CD4-positive, CD25-positive, alpha-beta regulatory T cell (primary cell): ENCODE measurements at regions not wholly inside any gene's neighbourhood (a gene's known extent, or its start where the extent isn't known, plus 50 kb on each side); places are given as distances from the start of the nearest gene placed in this dataset.
"Not testable (repeated sequence)": the region's sequence is repeated elsewhere in the genome, so short reads cannot be mapped to it uniquely, and the experiment has no call there.

ENCODE experiments used
- ATAC-seq, 2 donors: fragments of 150-1000 bp; cut with Tn5 transposase; one replicate each; pipeline ENCODE4 v1.10.0; 2021; ENCODE audit warnings: low read depth in 2 of 2, moderate number of reproducible peaks in 2 of 2, moderate library complexity in 1 of 2
- DNase-seq, 3 donors: peaks; one replicate each; pipeline versions ENCODE4 v3.0.0 to v3.0.0-alpha.2; 2012 to 2022; ENCODE audit warnings: mixed read lengths in 1 of 3
- H3K27ac ChIP-seq: one replicate; pipeline ENCODE4 v1.7.0; 2013; ENCODE audit warnings: mild to moderate bottlenecking, low read length; ENCODE audit not compliant: insufficient read depth, poor library complexity, severe bottlenecking
- H3K27me3 ChIP-seq: one replicate; pipeline ENCODE4 v1.7.0; 2013; ENCODE audit warnings: low read length; ENCODE audit not compliant: control insufficient read depth, insufficient read depth
- H3K36me3 ChIP-seq: one replicate; pipeline ENCODE4 v1.7.0; 2013; ENCODE audit warnings: mild to moderate bottlenecking, low read length, moderate library complexity; ENCODE audit not compliant: control insufficient read depth, insufficient read depth
- H3K4me1 ChIP-seq: 2 replicates; pipeline ENCODE4 v1.7.0; 2013; ENCODE audit warnings: mild to moderate bottlenecking, low read length; ENCODE audit not compliant: insufficient read depth, control insufficient read depth, poor library complexity, severe bottlenecking
- H3K4me3 ChIP-seq: one replicate; pipeline ENCODE4 v1.7.0; 2013; ENCODE audit warnings: low read depth, mild to moderate bottlenecking, low read length, moderate library complexity
- H3K9me3 ChIP-seq, 2 experiments: 1 replicate in 1 of 2; 2 replicates in 1 of 2; pipeline ENCODE4 v1.7.0; 2013; ENCODE audit warnings: low read length in 2 of 2, mild to moderate bottlenecking in 1 of 2, moderate library complexity in 1 of 2; ENCODE audit not compliant: control insufficient read depth in 2 of 2
- H3K27ac Mint-ChIP-seq, 3 donors: one replicate each; pipeline ENCODE4 v1.8.0; 2020 to 2022; ENCODE audit warnings: mild to moderate bottlenecking in 3 of 3, mixed read lengths in 3 of 3, moderate library complexity in 2 of 3
- H3K27me3 Mint-ChIP-seq: one replicate; pipeline ENCODE4 v1.8.0; 2022; ENCODE audit warnings: mild to moderate bottlenecking, mixed read lengths
- H3K36me3 Mint-ChIP-seq: one replicate; pipeline ENCODE4 v1.8.0; 2020; ENCODE audit warnings: mixed read lengths
- H3K4me1 Mint-ChIP-seq, 4 donors: one replicate each; pipeline ENCODE4 v1.8.0; 2020 to 2022; ENCODE audit warnings: mixed read lengths in 4 of 4, mild to moderate bottlenecking in 1 of 4
- H3K4me3 Mint-ChIP-seq, 4 donors: one replicate each; pipeline ENCODE4 v1.8.0; 2020 to 2022; ENCODE audit warnings: mild to moderate bottlenecking in 4 of 4, mixed read lengths in 4 of 4, moderate library complexity in 3 of 4
- H3K9me3 Mint-ChIP-seq, 7 donors: one replicate each; pipeline ENCODE4 v1.8.0; 2020 to 2022; ENCODE audit warnings: mixed read lengths in 7 of 7, mild to moderate bottlenecking in 3 of 7, moderate library complexity in 2 of 7

- Mint-ChIP-seq H3K9me3 (peaks cover 0 to 2% (median 0%) of the 10 kb centered on the region in 7 donors), H3K27ac (no peak overlapping the region), H3K36me3 (no peaks in the 10 kb centered on the region), H3K4me3 (no peak overlapping the region), H3K27me3 (no peaks in the 10 kb centered on the region), H3K4me1 (no peaks in the 10 kb centered on the region)
- Histone ChIP-seq H3K36me3 (no peaks in the 10 kb centered on the region), H3K27me3 (no peaks in the 10 kb centered on the region), H3K4me1 (no peaks in the 10 kb centered on the region), H3K9me3 (no peaks in the 10 kb centered on the region), H3K27ac (no peak overlapping the region), H3K4me3 (no peak overlapping the region)
- no peak for ATAC-seq
- DNase-seq, result no peak
Observed at GRCh38 chr2:15695582-15696330, 104.1 kb downstream of the DDX1 start.

- H3K36me3 ChIP-seq, H3K27me3 Mint-ChIP-seq, H3K4me1 Mint-ChIP-seq, H3K27me3 ChIP-seq, H3K4me3 Mint-ChIP-seq, DNase-seq, ATAC-seq, H3K9me3 ChIP-seq, H3K4me1 ChIP-seq, H3K36me3 Mint-ChIP-seq, H3K9me3 Mint-ChIP-seq, H3K4me3 ChIP-seq, H3K27ac ChIP-seq, H3K27ac Mint-ChIP-seq: not testable (repeated sequence)
Observed at GRCh38 chr2:15696606-15697170, 105.0 kb downstream of the DDX1 start.

- Histone ChIP-seq H3K9me3 (no peaks in the 10 kb centered on the region), H3K4me3 (no peak overlapping the region), H3K4me1 (no peaks in the 10 kb centered on the region), H3K36me3 (no peaks in the 10 kb centered on the region), H3K27me3 (no peaks in the 10 kb centered on the region), H3K27ac (no peak overlapping the region)
- Mint-ChIP-seq H3K27ac (no peak overlapping the region), H3K27me3 (no peaks in the 10 kb centered on the region), H3K4me1 (no peaks in the 10 kb centered on the region), H3K9me3 (peaks cover 0 to 2% (median 0%) of the 10 kb centered on the region in 7 donors), H3K4me3 (no peak overlapping the region), H3K36me3 (no peaks in the 10 kb centered on the region)
- ATAC-seq (no peak), DNase-seq (no peak)
Observed at GRCh38 chr2:15700131-15700530, 108.5 kb downstream of the DDX1 start.

GRCh38 chr2:15700599-15701340, 109.1 kb downstream of the DDX1 start:
- Histone ChIP-seq H3K27me3 (no peaks in the 10 kb centered on the region), H3K9me3 (no peaks in the 10 kb centered on the region), H3K4me1 (no peaks in the 10 kb centered on the region), H3K4me3 (no peak overlapping the region), H3K36me3 (no peaks in the 10 kb centered on the region), H3K27ac (no peak overlapping the region)
- peaks cover 0 to 2% (median 0%) of the 10 kb centered on the region in 7 donors for H3K9me3 Mint-ChIP-seq
- no peaks in the 10 kb centered on the region for H3K36me3 Mint-ChIP-seq
- DNase-seq (no peak), ATAC-seq (no peak)
- H3K27me3 Mint-ChIP-seq, result no peaks in the 10 kb centered on the region
- no peak overlapping the region for H3K4me3 Mint-ChIP-seq
- no peak overlapping the region for H3K27ac Mint-ChIP-seq
- H3K4me1 Mint-ChIP-seq, result no peaks in the 10 kb centered on the region

- ATAC-seq, result no peak
Observed at GRCh38 chr2:15701341-15701907, 109.8 kb downstream of the DDX1 start.

GRCh38 chr2:15701991-15702390, 110.3 kb downstream of the DDX1 start:
- ATAC-seq, result no peak
- H3K4me1 ChIP-seq, result no peaks in the 10 kb centered on the region
- H3K27me3 Mint-ChIP-seq, result no peaks in the 10 kb centered on the region
- H3K36me3 Mint-ChIP-seq, result no peaks in the 10 kb centered on the region
- H3K27ac Mint-ChIP-seq, result no peak overlapping the region
- H3K27me3 ChIP-seq, result no peaks in the 10 kb centered on the region
- H3K4me3 Mint-ChIP-seq, result no peak overlapping the region
- H3K4me1 Mint-ChIP-seq, result no peaks in the 10 kb centered on the region
- DNase-seq, result no peak
- no peaks in the 10 kb centered on the region for H3K9me3 ChIP-seq
- H3K36me3 ChIP-seq, result no peaks in the 10 kb centered on the region
- peaks cover 0 to 2% (median 0%) of the 10 kb centered on the region in 7 donors for H3K9me3 Mint-ChIP-seq
- no peak overlapping the region for H3K27ac ChIP-seq
- no peak overlapping the region for H3K4me3 ChIP-seq

More at GRCh38 chr2:15701341-15701907, 109.8 kb downstream of the DDX1 start:
- no peak overlapping the region for H3K27ac ChIP-seq
- H3K27me3 Mint-ChIP-seq, result no peaks in the 10 kb centered on the region
- H3K9me3 ChIP-seq, result no peaks in the 10 kb centered on the region
- no peaks in the 10 kb centered on the region for H3K36me3 Mint-ChIP-seq
- H3K4me1 Mint-ChIP-seq, result no peaks in the 10 kb centered on the region
- peaks cover 0 to 2% (median 0%) of the 10 kb centered on the region in 7 donors for H3K9me3 Mint-ChIP-seq
- no peaks in the 10 kb centered on the region for H3K27me3 ChIP-seq
- no peak overlapping the region for H3K4me3 Mint-ChIP-seq
- no peaks in the 10 kb centered on the region for H3K36me3 ChIP-seq
- H3K4me3 ChIP-seq, result no peak overlapping the region
- no peaks in the 10 kb centered on the region for H3K4me1 ChIP-seq
- DNase-seq, result no peak
- no peak overlapping the region for H3K27ac Mint-ChIP-seq

- H3K4me3 ChIP-seq, result no peak overlapping the region
- no peaks in the 10 kb centered on the region for H3K36me3 Mint-ChIP-seq
- ATAC-seq (no peak), DNase-seq (no peak)
- H3K9me3 ChIP-seq, result no peaks in the 10 kb centered on the region
- no peak overlapping the region for H3K27ac Mint-ChIP-seq
- no peak overlapping the region for H3K27ac ChIP-seq
- H3K9me3 Mint-ChIP-seq, result peaks cover 0 to 2% (median 0%) of the 10 kb centered on the region in 7 donors
- no peaks in the 10 kb centered on the region for H3K27me3 Mint-ChIP-seq
- no peaks in the 10 kb centered on the region for H3K4me1 ChIP-seq
- H3K36me3 ChIP-seq, result no peaks in the 10 kb centered on the region
- no peak overlapping the region for H3K4me3 Mint-ChIP-seq
- no peaks in the 10 kb centered on the region for H3K4me1 Mint-ChIP-seq
- no peaks in the 10 kb centered on the region for H3K27me3 ChIP-seq
Observed at GRCh38 chr2:15702452-15702851, 110.8 kb downstream of the DDX1 start.
